NCI-H2227 (cell line): ENCODE measurements at regions not wholly inside any gene's neighbourhood (a gene's known extent, or its start where the extent isn't known, plus 50 kb on each side); places are given as distances from the start of the nearest gene placed in this dataset.

Source experiments
- DNase-seq: peaks from one replicate; lab custom pipeline; 2025; ENCODE audit not compliant: unreplicated experiment; lab: John Stamatoyannopoulos, UW

DNA sequence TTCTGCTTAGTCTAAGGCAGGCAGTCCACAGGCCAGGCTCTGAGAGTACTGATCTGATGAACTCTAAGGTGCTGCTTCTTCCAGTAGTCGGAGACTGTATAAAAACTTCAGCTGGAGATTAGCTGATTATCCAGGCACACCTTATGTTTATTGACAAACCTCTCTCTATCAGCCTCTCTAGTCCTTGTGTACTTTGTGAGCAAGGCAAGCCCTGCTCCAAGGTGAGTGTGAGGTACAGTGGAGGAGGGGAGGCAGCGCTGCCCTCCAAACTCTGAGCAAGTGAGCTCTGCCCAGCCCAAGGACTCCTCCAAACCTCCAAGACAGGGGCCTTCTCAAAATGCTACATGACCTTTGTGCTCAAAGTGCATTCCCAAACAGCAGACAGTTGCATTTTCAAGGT lies 95.9 kb upstream of the CDKN3 start:
- no peak for DNase-seq

DNA sequence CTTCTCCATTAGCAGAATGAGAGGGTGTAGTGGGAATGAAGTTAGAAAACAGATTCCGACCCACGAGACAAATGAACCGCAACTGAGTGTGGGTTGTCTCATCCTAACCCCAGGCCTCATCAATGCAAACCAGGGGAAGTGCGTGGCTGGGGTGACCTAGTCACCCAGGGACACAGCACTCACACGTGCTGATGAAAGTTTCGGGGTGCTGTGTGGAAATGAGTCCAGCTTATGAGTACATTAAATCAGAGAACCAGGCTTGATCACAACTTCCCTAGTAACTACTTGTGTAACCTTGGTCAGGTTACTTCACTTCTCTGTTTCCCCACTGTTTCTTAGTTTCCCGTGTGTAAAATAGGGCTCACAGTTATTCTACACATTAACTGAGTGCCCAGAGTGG lies 95.4 kb upstream of the CDKN3 start:
- no peak for DNase-seq

- no peak for DNase-seq
Observed at GRCh38 chr14:54306806-54307205, 90.0 kb upstream of the CDKN3 start.

GRCh38 chr14:54309615-54310014 lies 87.2 kb upstream of the CDKN3 start:
- DNase-seq, result no peak

DNA sequence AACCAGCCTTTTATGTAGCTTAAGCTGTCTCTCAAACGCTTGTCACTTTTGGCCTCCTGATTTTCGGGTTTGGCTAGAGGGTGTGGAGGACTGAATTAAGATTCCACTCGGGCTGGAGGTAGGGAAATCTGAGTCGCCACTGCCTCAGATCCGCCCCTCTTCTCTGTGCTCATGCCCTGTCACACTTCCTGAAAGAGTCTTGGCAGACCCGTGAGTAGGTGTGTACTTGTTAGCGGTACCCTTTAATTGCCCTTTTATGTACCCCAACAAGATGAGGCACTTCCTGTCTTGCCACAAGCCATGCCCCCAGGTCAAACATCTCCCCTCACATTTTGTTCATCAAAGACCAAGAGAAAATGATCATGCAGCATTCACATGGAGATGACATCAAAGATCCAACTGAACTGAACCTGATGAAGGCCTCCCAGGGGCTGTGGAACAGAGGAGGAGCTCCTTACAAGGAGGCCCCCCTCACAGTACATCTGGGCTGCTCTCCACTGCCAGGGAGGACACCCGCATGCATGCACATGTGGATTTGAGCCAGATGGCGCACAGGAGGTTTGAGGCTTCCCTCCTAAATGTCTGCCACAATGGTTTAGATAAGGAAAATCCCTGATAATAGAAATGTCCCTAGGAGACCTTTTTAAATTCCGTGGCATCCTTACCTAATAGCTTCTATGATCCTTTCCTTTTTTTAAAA lies 86.5 kb upstream of the CDKN3 start:
- DNase-seq, result no peak

DNA sequence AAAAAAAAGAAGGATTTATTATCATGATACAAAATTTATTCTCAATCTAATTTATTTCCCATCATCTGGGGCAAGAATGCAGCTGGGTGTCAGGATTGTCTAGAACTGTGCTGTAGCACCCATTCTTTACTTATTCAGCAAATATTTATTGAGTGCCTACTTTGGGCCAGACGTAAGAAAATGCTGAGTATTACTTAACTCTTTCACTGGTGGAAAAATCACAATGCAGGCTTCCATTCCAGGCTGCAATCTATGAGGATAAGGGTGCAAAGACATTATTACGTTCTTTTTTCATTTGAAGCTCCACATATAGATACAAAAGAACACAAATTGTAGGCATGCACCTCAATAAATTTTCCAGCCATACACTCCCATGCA lies 86.0 kb upstream of the CDKN3 start:
- no peak for DNase-seq

- no peak for DNase-seq
Observed at GRCh38 chr14:54312166-54312801, 84.5 kb upstream of the CDKN3 start.

DNA sequence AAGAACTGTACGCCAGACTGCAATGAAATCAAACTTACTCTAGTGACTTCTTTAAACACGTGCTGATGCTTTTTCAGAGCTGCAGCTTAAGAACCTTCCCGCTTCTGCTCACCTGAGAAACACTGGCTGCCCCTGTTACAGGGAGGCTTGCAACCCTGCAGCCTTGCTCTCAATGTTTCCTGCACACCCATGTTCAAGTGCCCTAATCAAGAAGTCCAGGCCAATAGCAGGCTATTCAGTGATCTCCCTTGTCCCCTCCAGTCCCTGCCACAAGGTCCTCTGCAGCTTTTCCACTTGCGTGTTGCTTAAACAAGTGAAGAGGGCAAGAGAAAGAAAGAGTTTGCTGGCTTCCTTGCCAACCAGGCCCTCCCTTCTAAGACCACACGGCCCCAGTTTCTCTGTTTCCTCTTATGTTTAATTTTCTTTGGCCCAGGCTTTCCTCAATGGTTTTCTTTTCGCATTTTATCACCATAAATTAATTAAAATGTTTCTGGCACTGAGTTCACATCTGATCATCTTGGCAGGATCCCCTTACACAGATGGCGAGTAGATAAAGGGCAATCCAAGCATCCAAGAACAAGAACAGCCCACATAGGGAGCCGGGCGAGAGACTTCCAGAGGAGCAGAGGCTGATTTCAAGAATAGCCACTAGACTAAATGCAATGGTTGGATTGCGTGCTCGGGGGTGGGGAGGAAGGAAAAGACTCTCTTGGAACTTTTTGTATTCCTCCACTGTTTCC lies 82.3 kb upstream of the CDKN3 start:
- no peak for DNase-seq

DNA sequence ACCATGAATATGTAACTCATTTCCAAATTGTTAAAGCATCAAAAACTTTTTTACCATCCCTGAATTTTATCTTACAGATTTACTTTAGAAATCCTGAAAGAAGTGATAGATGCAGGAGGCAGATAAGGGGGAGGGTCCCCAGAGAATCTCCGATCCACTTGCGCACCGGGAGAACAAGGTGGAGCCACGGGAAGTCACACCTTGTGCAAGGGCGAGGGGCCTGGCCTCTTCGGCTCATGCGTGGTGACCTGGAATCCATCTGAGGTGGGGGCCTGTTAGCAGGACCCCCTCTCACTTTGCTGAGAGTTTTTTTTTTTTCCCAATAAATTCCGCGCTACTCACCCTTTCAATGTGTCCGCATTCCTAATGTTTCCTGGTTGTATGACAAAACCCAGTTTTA lies 80.2 kb upstream of the CDKN3 start:
- DNase-seq, result no peak

GRCh38 chr14:54317391-54317790 lies 79.4 kb upstream of the CDKN3 start:
- DNase-seq, result no peak

- no peak for DNase-seq
Observed at GRCh38 chr14:54322246-54322645, 74.6 kb upstream of the CDKN3 start.

DNA sequence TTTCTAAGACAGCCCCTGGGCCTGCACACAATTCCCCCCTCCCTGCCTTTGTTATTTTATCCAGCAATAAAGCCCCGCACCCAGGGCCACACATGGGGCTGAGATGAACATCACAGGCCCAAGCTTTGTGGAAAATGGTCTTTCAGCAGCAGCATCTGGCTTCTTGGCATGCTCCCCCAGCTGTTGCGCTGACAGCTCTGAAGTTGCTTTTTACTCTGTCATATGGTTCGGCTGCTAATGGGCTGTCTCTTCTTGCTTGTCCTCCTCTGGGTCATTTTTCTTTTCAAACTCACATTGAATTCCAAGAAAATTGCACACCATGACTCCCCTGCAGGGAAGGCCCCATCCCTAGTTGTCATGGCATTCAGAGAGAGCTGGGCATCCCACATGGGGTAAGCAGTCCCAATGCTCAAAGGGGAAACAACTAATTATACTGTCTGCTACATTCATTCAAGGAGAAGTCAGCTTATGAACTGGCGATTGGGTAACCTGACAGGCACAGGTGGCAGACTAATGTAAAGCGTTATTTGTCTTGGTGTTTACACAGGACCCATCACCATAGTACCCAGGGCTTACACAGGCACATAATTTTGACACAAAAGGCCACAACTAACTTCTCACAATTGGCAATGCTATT lies 74.0 kb upstream of the CDKN3 start:
- DNase-seq, result peak; percentile 46

DNA sequence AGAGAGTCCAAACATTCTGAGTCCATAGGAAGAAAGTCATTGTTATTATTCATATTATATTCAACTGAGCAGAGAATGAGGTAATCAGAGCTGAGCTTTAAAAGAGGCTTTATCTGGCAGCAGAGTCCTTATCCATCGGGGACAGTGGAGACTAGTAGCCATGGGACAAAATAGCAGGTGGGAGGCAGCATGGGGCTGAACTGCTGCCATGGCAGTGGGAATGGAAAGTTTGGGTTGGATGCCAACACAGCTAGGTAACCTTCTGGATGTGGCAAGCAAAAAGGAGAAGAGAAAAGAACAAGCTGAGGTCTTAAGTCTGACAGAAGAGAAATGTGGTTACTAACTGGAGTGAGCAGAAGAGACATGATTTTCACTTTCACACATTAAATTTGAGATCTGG lies 71.0 kb upstream of the CDKN3 start:
- no peak for DNase-seq

- peak; percentile 60 for DNase-seq
Observed at GRCh38 chr14:54329082-54329695, 67.6 kb upstream of the CDKN3 start.

DNA sequence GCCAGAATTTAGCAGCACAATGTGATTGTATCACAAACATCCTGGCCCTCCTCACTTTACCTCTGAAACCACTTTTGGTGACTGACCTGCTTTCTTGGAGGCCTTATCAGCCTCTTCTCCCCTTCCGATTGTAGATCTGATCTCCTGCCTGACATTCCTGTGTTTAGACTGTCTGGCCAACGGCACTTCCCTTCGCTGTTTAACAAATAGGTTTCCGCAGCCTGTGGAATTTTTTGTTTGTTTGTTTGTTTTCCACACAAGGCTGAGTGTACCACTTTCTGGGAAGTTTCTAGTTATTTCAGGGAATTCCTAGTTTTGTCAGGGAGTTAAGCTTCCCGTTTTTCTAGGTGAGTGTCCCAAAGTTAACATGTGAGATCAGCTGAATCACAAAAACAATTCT lies 65.9 kb upstream of the CDKN3 start:
- DNase-seq, result no peak

GRCh38 chr14:54331516-54331915 lies 65.3 kb upstream of the CDKN3 start:
- no peak for DNase-seq

- no peak for DNase-seq
Observed at GRCh38 chr14:54332490-54332889, 64.3 kb upstream of the CDKN3 start.

- DNase-seq, result no peak
Observed at GRCh38 chr14:54333511-54333910, 63.3 kb upstream of the CDKN3 start.

DNA sequence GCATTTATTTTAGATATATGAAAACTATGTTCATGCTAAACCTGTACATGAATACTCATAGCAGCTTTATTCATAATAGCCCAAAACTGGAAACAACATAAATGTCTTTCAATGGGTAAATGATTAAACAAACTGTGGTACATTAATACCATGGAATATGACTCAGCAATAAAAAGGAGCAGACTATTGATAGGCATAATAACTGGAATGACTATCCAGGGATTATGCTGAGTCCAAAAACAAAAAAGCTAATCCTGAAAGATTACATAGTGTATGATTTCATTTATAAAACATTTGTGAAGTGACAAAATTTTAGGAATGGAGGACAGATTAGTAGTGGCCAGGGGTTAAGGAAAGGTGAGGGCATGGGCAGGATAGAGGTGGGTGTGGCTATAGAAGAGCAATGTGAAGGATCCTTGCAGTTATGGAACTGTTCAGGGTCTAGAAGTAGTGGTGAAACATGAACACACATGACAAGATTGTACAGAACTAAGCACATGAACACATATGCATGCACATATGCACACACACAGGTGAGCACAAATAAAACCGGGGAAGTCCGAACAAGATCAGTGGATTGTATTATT lies 61.1 kb upstream of the CDKN3 start:
- DNase-seq, result no peak

- DNase-seq, result no peak
Observed at GRCh38 chr14:54337314-54337713, 59.5 kb upstream of the CDKN3 start.

DNA sequence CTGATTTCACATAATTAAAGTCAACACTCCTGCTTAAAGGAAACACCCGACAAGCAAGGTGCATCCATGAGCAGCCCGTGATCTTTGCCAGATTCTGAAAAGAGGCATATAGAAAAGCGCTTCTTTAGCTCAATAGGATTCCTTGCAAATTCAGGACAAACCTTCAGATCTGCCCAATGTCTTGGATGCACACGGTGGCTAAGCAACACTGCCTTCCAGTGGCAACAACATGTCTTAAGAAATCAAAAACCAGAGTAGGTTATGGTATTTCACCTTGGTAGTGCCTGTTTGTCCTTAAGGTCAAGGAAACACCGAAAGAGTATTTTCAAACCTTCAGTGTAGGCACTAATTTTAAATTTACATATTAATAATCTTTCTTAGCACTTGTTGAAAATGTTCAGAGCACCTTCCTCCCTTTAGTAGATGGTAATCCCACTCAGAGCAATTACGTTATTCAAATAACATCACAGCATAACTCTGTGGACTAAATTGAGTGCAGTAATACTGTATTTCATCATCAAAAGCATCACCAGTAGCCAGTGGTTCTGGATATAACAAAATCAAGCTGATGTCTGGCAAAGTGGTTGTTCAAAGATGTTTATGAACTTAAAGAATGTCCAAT lies 58.0 kb upstream of the CDKN3 start:
- DNase-seq, result peak; percentile 62
